GM23248 (cell line): ENCODE measurements at regions not wholly inside any gene's neighbourhood (a gene's known extent, or its start where the extent isn't known, plus 50 kb on each side); places are given as distances from the start of the nearest gene placed in this dataset.
A peak's percentile ranks its signal among the peaks of the same experiment; 100 is the strongest.

Source experiments
- DNase-seq: peaks from one replicate; pipeline ENCODE4 v3.0.0-alpha.2; 2015
- H2AFZ ChIP-seq: fragments of 200-600 bp; sonication (generic); 2 replicates; pipeline ENCODE4 v1.6.1; 2016; ENCODE audit warnings: antibody characterized with exemption
- H3F3A ChIP-seq: fragments of 200-600 bp; sonication (generic); 2 replicates; pipeline ENCODE4 v1.6.1; 2016; ENCODE audit warnings: mild to moderate bottlenecking, antibody characterized with exemption, mixed run types; ENCODE audit not compliant: insufficient read depth
- H3K27ac ChIP-seq: fragments of 200-600 bp; sonication (generic); 2 replicates; pipeline ENCODE4 v1.5.1; 2016; ENCODE audit warnings: mild to moderate bottlenecking
- H3K27me3 ChIP-seq: fragments of 200-600 bp; sonication (generic); replicated peaks from 2 replicates; pipeline ENCODE4 v1.6.1; 2016; ENCODE audit warnings: mild to moderate bottlenecking; ENCODE audit not compliant: insufficient read depth
- H3K36me3 ChIP-seq: fragments of 200-600 bp; sonication (generic); 2 replicates; pipeline ENCODE4 v1.6.1; 2016; ENCODE audit warnings: low read depth, mild to moderate bottlenecking
- H3K4me1 ChIP-seq: fragments of 200-600 bp; sonication (generic); 2 replicates; pipeline ENCODE4 v1.6.1; 2016; ENCODE audit warnings: mild to moderate bottlenecking; ENCODE audit not compliant: insufficient read depth
- H3K4me2 ChIP-seq: fragments of 200-600 bp; sonication (generic); one replicate; pipeline ENCODE4 v1.6.1; 2016; ENCODE audit warnings: mild to moderate bottlenecking; ENCODE audit not compliant: unreplicated experiment
- H3K4me3 ChIP-seq: fragments of 200-600 bp; sonication (generic); 2 replicates; pipeline ENCODE4 v1.5.1; 2016; ENCODE audit warnings: mild to moderate bottlenecking
- H3K79me2 ChIP-seq: fragments of 200-600 bp; sonication (generic); 2 replicates; pipeline ENCODE4 v1.6.1; 2016; ENCODE audit warnings: mild to moderate bottlenecking; ENCODE audit not compliant: insufficient read depth
- H3K9ac ChIP-seq: fragments of 200-600 bp; sonication (generic); 2 replicates; pipeline ENCODE4 v1.6.1; 2016; ENCODE audit warnings: mild to moderate bottlenecking
- H3K9me2 ChIP-seq: fragments of 200-600 bp; sonication (generic); 2 replicates; pipeline ENCODE4 v1.6.1; 2016; ENCODE audit warnings: mixed run types, mild to moderate bottlenecking, moderate library complexity; ENCODE audit not compliant: insufficient read depth
- H3K9me3 ChIP-seq: fragments of 200-600 bp; sonication (generic); one replicate; pipeline ENCODE4 v1.6.1; 2017; ENCODE audit warnings: low read depth
- H4K20me1 ChIP-seq: fragments of 200-600 bp; sonication (generic); 2 replicates; pipeline ENCODE4 v1.6.0; 2016; ENCODE audit not compliant: insufficient read depth
- EZH2 ChIP-seq: fragments of 200-600 bp; sonication (generic); IDR thresholded peaks from 2 replicates; pipeline ENCODE4 v1.6.1; 2018; ENCODE audit warnings: antibody characterized with exemption, mild to moderate bottlenecking; ENCODE audit not compliant: insufficient read depth, poor library complexity, severe bottlenecking
- EZH2phosphoT487 ChIP-seq: fragments of 200-600 bp; sonication (generic); IDR thresholded peaks from 2 replicates; pipeline ENCODE4 v1.6.1; 2018; ENCODE audit warnings: antibody characterized with exemption, moderate library complexity, mild to moderate bottlenecking, low read depth; ENCODE audit not compliant: insufficient read depth
- WGBS, 2 experiments: methylation state at CpG; one replicate each; pipeline ENCODE4 v1.1.6; 2015 to 2017; ENCODE audit warnings: low lambda C conversion rate in 2 of 2, low coverage in 1 of 2; ENCODE audit errors: missing lambda C conversion rate in 2 of 2; 5-methylcytosine and 5-hydroxymethylcytosine counted together
- in situ Hi-C: fragments of 300-500 bp; cut with MboI; formaldehyde crosslinking; loops from 2 replicates; pipeline ENCODE4 v1.15.0; 2020

GRCh38 chr5:173452119-173452905, 124.1 kb upstream of the STC2 start:
- Histone ChIP-seq H3F3A (peaks cover 57% of the 10 kb centered on the region), H3K27ac (peak overlapping the region; percentile 96), H4K20me1 (no peaks in the 10 kb centered on the region), H3K9me2 (no peaks in the 10 kb centered on the region), H3K27me3 (no peaks in the 10 kb centered on the region), H3K79me2 (no peaks in the 10 kb centered on the region), H3K4me2 (peak overlapping the region; percentile 54), H2AFZ (no peak overlapping the region), H3K4me3 (no peak overlapping the region), H3K9ac (peak overlapping the region; percentile 52), H3K9me3 (no peaks in the 10 kb centered on the region), H3K4me1 (peaks cover 68% of the 10 kb centered on the region), H3K36me3 (no peaks in the 10 kb centered on the region)
- DNase-seq, result peak; percentile 84
- TF ChIP-seq EZH2 (no peak), EZH2phosphoT487 (no peak)
- WGBS, 2 experiments, result 54 to 55% methylated on average over 9 of the region's 9 CpGs
- in situ Hi-C loops, result no loop called here

GRCh38 chr5:173451651-173452050, 123.4 kb upstream of the STC2 start:
- no peaks in the 10 kb centered on the region for H4K20me1 ChIP-seq
- H3K9me3 ChIP-seq, result no peaks in the 10 kb centered on the region
- peak overlapping the region; percentile 52; the same call in 1 of the 2 replicates for H3K9ac ChIP-seq
- H3K79me2 ChIP-seq, result no peaks in the 10 kb centered on the region
- peak; percentile 34 for DNase-seq
- in situ Hi-C loops, result no loop called here
- H3K4me2 ChIP-seq, result peak overlapping the region; percentile 54
- 74% methylated on average over 2 of the region's 2 CpGs for WGBS, 2 experiments
- peaks cover 61% of the 10 kb centered on the region for H3K4me1 ChIP-seq
- no peaks in the 10 kb centered on the region for H3K36me3 ChIP-seq
- no peaks in the 10 kb centered on the region for H3K27me3 ChIP-seq
- TF ChIP-seq EZH2phosphoT487 (no peak), EZH2 (no peak)
- H3K9me2 ChIP-seq, result no peaks in the 10 kb centered on the region
- H3K27ac ChIP-seq, result peak overlapping the region; percentile 96
- H3F3A ChIP-seq, result peaks cover 57% of the 10 kb centered on the region
- no peak overlapping the region for H3K4me3 ChIP-seq
- H2AFZ ChIP-seq, result no peak overlapping the region

DNA sequence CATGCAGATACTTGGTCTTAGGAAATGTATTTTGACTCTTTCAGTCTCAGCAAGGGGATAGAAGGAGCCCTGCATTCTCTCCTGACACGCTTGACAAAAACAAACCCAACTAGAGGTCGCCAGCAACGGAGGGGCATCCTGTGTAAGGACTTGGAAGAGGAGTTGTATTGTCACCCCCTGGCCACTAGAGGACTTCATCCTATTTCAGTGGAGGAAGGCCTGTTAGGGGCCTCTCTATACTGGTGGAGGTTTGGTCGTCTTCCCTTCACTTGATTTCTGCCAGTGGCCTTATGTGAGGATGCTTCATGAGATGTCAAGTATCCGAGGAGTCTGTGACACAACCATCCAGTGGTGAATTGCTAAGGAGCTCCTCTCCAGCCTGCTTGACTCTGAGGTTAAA, 122.8 kb upstream of the STC2 start:
- no peak overlapping the region for H3K9ac ChIP-seq
- peaks cover 55% of the 10 kb centered on the region for H3K4me1 ChIP-seq
- peak overlapping the region; percentile 96 for H3K27ac ChIP-seq
- no peaks in the 10 kb centered on the region for H4K20me1 ChIP-seq
- H3K36me3 ChIP-seq, result no peaks in the 10 kb centered on the region
- no peaks in the 10 kb centered on the region for H3K9me3 ChIP-seq
- TF ChIP-seq EZH2 (no peak), EZH2phosphoT487 (no peak)
- no peaks in the 10 kb centered on the region for H3K79me2 ChIP-seq
- H3K9me2 ChIP-seq, result no peaks in the 10 kb centered on the region
- no peak overlapping the region; the same call in 1 of the 2 replicates for H2AFZ ChIP-seq
- 81 to 83% methylated on average over 5 of the region's 5 CpGs for WGBS, 2 experiments
- H3K4me3 ChIP-seq, result no peak overlapping the region
- in situ Hi-C loops, result no loop called here
- peak; percentile 30 for DNase-seq
- H3K4me2 ChIP-seq, result no peak overlapping the region
- no peaks in the 10 kb centered on the region for H3K27me3 ChIP-seq
- H3F3A ChIP-seq, result peaks cover 52% of the 10 kb centered on the region

- peaks cover 46% of the 10 kb centered on the region for H3F3A ChIP-seq
- no peak overlapping the region for H2AFZ ChIP-seq
- H3K27me3 ChIP-seq, result no peaks in the 10 kb centered on the region
- H3K79me2 ChIP-seq, result no peaks in the 10 kb centered on the region
- no peaks in the 10 kb centered on the region for H3K36me3 ChIP-seq
- H3K9ac ChIP-seq, result no peak overlapping the region
- DNase-seq, result no peak
- WGBS, 2 experiments, result 79 to 81% methylated on average over 7 of the region's 7 CpGs
- no peak overlapping the region for H3K27ac ChIP-seq
- TF ChIP-seq EZH2phosphoT487 (no peak), EZH2 (no peak)
- no peaks in the 10 kb centered on the region for H3K9me2 ChIP-seq
- H3K9me3 ChIP-seq, result no peaks in the 10 kb centered on the region
- no peak overlapping the region for H3K4me2 ChIP-seq
- no peak overlapping the region for H3K4me3 ChIP-seq
- H3K4me1 ChIP-seq, result peaks cover 48% of the 10 kb centered on the region
- no peaks in the 10 kb centered on the region for H4K20me1 ChIP-seq
- in situ Hi-C loops, result no loop called here
Observed at GRCh38 chr5:173450188-173450587, 122.0 kb upstream of the STC2 start.
